Neuronal stem cell (in vitro differentiated cells): ENCODE measurements at regions not wholly inside any gene's neighbourhood (a gene's known extent, or its start where the extent isn't known, plus 50 kb on each side); places are given as distances from the start of the nearest gene placed in this dataset.
A peak's percentile ranks its signal among the peaks of the same experiment; 100 is the strongest.

Experiments used
- DNase-seq: peaks from one replicate; pipeline ENCODE4 v3.0.0-alpha.2; 2013; ENCODE audit warnings: low spot score
- H2AFZ ChIP-seq: one replicate; pipeline ENCODE4 v1.6.1; 2013; ENCODE audit warnings: mild to moderate bottlenecking, low read length, inconsistent platforms
- H2AK5ac ChIP-seq: 2 replicates; pipeline ENCODE4 v1.6.1; 2013; ENCODE audit warnings: low read depth, mild to moderate bottlenecking, inconsistent platforms, low read length, moderate library complexity, mixed read lengths
- H2BK120ac ChIP-seq: 2 replicates; pipeline ENCODE4 v1.6.1; 2013; ENCODE audit warnings: low read depth, mild to moderate bottlenecking, inconsistent platforms, low read length, moderate library complexity, mixed read lengths
- H2BK12ac ChIP-seq: one replicate; pipeline ENCODE4 v1.6.1; 2013; ENCODE audit warnings: low read length, inconsistent platforms
- H2BK15ac ChIP-seq: 2 replicates; pipeline ENCODE4 v1.6.1; 2013; ENCODE audit warnings: mild to moderate bottlenecking, low read length, inconsistent platforms, mixed read lengths
- H2BK5ac ChIP-seq: one replicate; pipeline ENCODE4 v1.6.1; 2013; ENCODE audit warnings: inconsistent platforms, mild to moderate bottlenecking, low read length, moderate library complexity
- H3K14ac ChIP-seq: one replicate; pipeline ENCODE4 v1.6.1; 2013; ENCODE audit warnings: low read length, inconsistent platforms
- H3K18ac ChIP-seq: 2 replicates; pipeline ENCODE4 v1.6.1; 2013; ENCODE audit warnings: low read length, inconsistent platforms
- H3K23ac ChIP-seq: 2 replicates; pipeline ENCODE4 v1.6.1; 2013; ENCODE audit warnings: low read depth, mild to moderate bottlenecking, mixed read lengths, low read length, inconsistent platforms; ENCODE audit not compliant: poor library complexity
- H3K27ac ChIP-seq: replicated peaks from 3 replicates; pipeline ENCODE4 v1.5.1; 2013; ENCODE audit warnings: low read length, inconsistent platforms
- H3K27me3 ChIP-seq, 3 experiments: 2 replicates each; pipeline ENCODE4 v1.6.1; 2013; ENCODE audit warnings: low read length in 3 of 3, mild to moderate bottlenecking in 2 of 3, inconsistent platforms in 1 of 3, low read depth in 1 of 3, mixed read lengths in 1 of 3, moderate library complexity in 1 of 3; ENCODE audit not compliant: control insufficient read depth in 3 of 3, insufficient read depth in 3 of 3
- H3K36me3 ChIP-seq, 2 donors: replicated peaks in 1 of 2; 2 replicates each; pipeline ENCODE4 v1.6.1; 2013; ENCODE audit warnings: low read length in 2 of 2; ENCODE audit not compliant: control insufficient read depth in 2 of 2, insufficient read depth in 2 of 2
- H3K4ac ChIP-seq: 2 replicates; pipeline ENCODE4 v1.6.1; 2013; ENCODE audit warnings: inconsistent platforms, mild to moderate bottlenecking, low read length, moderate library complexity
- H3K4me1 ChIP-seq, 2 donors: 1 replicate in 1 of 2; 2 replicates in 1 of 2; pipeline ENCODE4 v1.6.1; 2013; ENCODE audit warnings: low read length in 2 of 2, low read depth in 1 of 2; ENCODE audit not compliant: control insufficient read depth in 2 of 2, insufficient read depth in 1 of 2
- H3K4me2 ChIP-seq: one replicate; pipeline ENCODE4 v1.6.1; 2013; ENCODE audit warnings: mild to moderate bottlenecking, low read length, inconsistent platforms; ENCODE audit not compliant: insufficient read depth, poor library complexity, severe bottlenecking
- H3K4me3 ChIP-seq, 2 donors: 2 replicates each; pipeline ENCODE4 v1.5.1; 2013; ENCODE audit warnings: low read length in 2 of 2, mild to moderate bottlenecking in 2 of 2, inconsistent platforms in 1 of 2, moderate library complexity in 1 of 2
- H3K79me1 ChIP-seq: one replicate; pipeline ENCODE4 v1.6.1; 2013; ENCODE audit warnings: low read depth, mild to moderate bottlenecking, inconsistent platforms, low read length, moderate library complexity
- H3K9ac ChIP-seq: one replicate; pipeline ENCODE4 v1.6.1; 2013; ENCODE audit warnings: mild to moderate bottlenecking, low read depth, low read length, inconsistent platforms; ENCODE audit not compliant: poor library complexity
- H3K9me3 ChIP-seq, 2 donors: replicated peaks in 1 of 2; 2 replicates each; pipeline versions ENCODE3 to v1.6.1; 2013; ENCODE audit warnings: low read length in 2 of 2, mild to moderate bottlenecking in 2 of 2, inconsistent platforms in 1 of 2, low read depth in 1 of 2, mixed read lengths in 1 of 2, moderate library complexity in 1 of 2; ENCODE audit not compliant: control insufficient read depth in 2 of 2, insufficient read depth in 1 of 2
- H4K8ac ChIP-seq: one replicate; pipeline ENCODE4 v1.6.1; 2013; ENCODE audit warnings: low read depth, mild to moderate bottlenecking, inconsistent platforms, low read length, moderate library complexity
- H4K91ac ChIP-seq: one replicate; pipeline ENCODE4 v1.6.1; 2013; ENCODE audit warnings: low read length, low read depth, mild to moderate bottlenecking, inconsistent platforms; ENCODE audit not compliant: poor library complexity
- WGBS, 2 donors: extraction: QIAGEN DNeasy Blood & Tissue Kit; methylation state at CpG; one replicate each; pipeline ENCODE4 v1.1.7; 2013; ENCODE audit warnings: missing lambda C conversion rate in 2 of 2, mixed read lengths in 1 of 2; ENCODE audit not compliant: insufficient read length in 2 of 2, insufficient replicate concordance in 1 of 2; ENCODE audit errors: extremely low coverage in 2 of 2; 5-methylcytosine and 5-hydroxymethylcytosine counted together

DNA sequence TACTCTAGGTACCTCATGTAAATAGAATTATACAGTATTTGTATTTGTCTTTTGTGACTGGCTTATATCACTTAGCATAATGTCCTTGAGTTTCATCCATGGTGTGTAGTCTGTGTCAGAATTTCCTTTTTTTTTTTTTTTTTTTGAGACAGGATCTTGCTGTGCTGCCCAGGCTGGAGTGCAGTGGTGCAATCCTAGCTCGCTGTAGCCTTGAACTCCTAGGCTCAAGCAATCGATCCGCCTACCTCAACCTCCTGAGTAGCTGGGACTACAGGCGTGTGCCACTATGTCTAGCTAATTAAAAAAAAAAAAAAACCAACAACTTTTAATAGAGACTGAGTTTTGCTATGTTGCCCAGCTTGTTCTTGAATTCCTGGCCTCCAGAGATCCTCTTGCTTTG lies 89.8 kb upstream of the PODXL start:
- Histone ChIP-seq H3K4me1 (peaks cover 7 to 12% of the 10 kb centered on the region in 2 donors), H3K27ac (no peak overlapping the region), H2BK120ac (no peak overlapping the region), H3K18ac (no peak overlapping the region), H3K14ac (no peak overlapping the region), H2AFZ (no peak overlapping the region), H2BK15ac (no peak overlapping the region), H3K9me3 (no peaks in the 10 kb centered on the region), H3K23ac (no peak overlapping the region), H2BK12ac (no peak overlapping the region), H3K4ac (no peak overlapping the region), H3K9ac (no peak overlapping the region), H3K4me3 (no peak overlapping the region), H2BK5ac (no peak overlapping the region), H3K4me2 (no peak overlapping the region), H3K36me3 (no peaks in the 10 kb centered on the region), H4K8ac (no peak overlapping the region), H3K27me3 (no peaks in the 10 kb centered on the region), H2AK5ac (no peak overlapping the region), H4K91ac (no peak overlapping the region), H3K79me1 (no peaks in the 10 kb centered on the region)
- no peak for DNase-seq
- no CpG with 5 or more reads among the region's 4 CpGs for WGBS, 2 donors

- H3K9me3 ChIP-seq = no peaks in the 10 kb centered on the region
- no peak overlapping the region for H3K9ac ChIP-seq
- no CpG with 5 or more reads among the region's 3 CpGs for whole genome bisulfite sequencing, 2 donors
- H3K36me3 ChIP-seq = no peaks in the 10 kb centered on the region
- peaks cover 0 to 6% of the 10 kb centered on the region in 2 donors for H3K4me1 ChIP-seq
- H2BK15ac ChIP-seq = no peak overlapping the region
- H4K8ac ChIP-seq = no peak overlapping the region
- no peaks in the 10 kb centered on the region for H3K27me3 ChIP-seq
- H2AK5ac ChIP-seq = no peak overlapping the region
- no peak overlapping the region for H3K23ac ChIP-seq
- H3K4ac ChIP-seq = no peak overlapping the region
- H4K91ac ChIP-seq = no peak overlapping the region
- H2AFZ ChIP-seq = no peak overlapping the region
- no peak overlapping the region for H2BK120ac ChIP-seq
- no peaks in the 10 kb centered on the region for H3K79me1 ChIP-seq
- peak overlapping the region; percentile 16 for H3K18ac ChIP-seq
- H2BK12ac ChIP-seq = peak overlapping the region; percentile 5
- no peak overlapping the region for H3K4me2 ChIP-seq
- no peak for DNase-seq
- no peak overlapping the region for H3K14ac ChIP-seq
- H3K27ac ChIP-seq = no peak overlapping the region
- H2BK5ac ChIP-seq = no peak overlapping the region
- H3K4me3 ChIP-seq = no peak overlapping the region
These were observed 86.0 kb upstream of the PODXL start for GRCh38 chr7:131642429-131642828.

DNA sequence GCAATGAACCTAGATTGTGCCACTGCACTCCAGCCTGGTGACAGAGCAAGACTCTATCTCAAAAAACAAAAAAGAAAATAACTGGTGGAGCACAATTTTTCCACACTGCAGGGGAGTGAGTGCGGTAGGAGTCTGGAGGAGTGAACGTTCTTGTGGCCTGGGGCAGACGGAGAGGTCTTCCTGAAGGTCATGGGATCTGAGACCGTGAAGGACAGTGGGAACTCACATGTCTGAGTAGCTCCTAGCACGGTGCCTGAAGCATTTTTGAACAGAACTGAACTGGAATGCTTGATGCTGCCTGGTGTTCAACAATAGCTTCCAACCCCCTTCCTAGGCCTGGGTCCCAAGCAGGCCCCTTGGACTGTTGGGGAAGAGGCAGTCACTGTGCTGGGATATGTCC lies 84.3 kb upstream of the PODXL start:
- Histone ChIP-seq H3K79me1 (no peaks in the 10 kb centered on the region), H2BK5ac (no peak overlapping the region), H3K4me2 (no peak overlapping the region), H3K23ac (no peak overlapping the region), H4K8ac (no peak overlapping the region), H3K9ac (no peak overlapping the region), H3K36me3 (no peaks in the 10 kb centered on the region), H3K27ac (no peak overlapping the region), H3K4ac (no peak overlapping the region), H3K27me3 (no peaks in the 10 kb centered on the region), H2BK12ac (no peak overlapping the region), H3K9me3 (no peaks in the 10 kb centered on the region), H3K4me1 (peaks cover 0 to 6% of the 10 kb centered on the region in 2 donors), H4K91ac (no peak overlapping the region), H3K14ac (no peak overlapping the region), H2BK15ac (no peak overlapping the region), H2AK5ac (no peak overlapping the region), H2AFZ (no peak overlapping the region), H2BK120ac (no peak overlapping the region), H3K18ac (no peak overlapping the region), H3K4me3 (no peak overlapping the region)
- DNase-seq = no peak
- no CpG with 5 or more reads among the region's 5 CpGs for WGBS, 2 donors

- Histone ChIP-seq H3K18ac (peak overlapping the region; percentile 88), H3K36me3 (no peaks in the 10 kb centered on the region), H3K27ac (no peak overlapping the region), H3K9me3 (no peaks in the 10 kb centered on the region), H2BK12ac (no peak overlapping the region), H4K8ac (no peak overlapping the region), H3K23ac (no peak overlapping the region), H2BK5ac (no peak overlapping the region), H2AFZ (no peak overlapping the region), H3K4ac (no peak overlapping the region), H3K79me1 (no peaks in the 10 kb centered on the region), H2AK5ac (peak overlapping the region; percentile 5), H3K4me2 (no peak overlapping the region), H3K4me3 (no peak overlapping the region), H2BK120ac (no peak overlapping the region), H2BK15ac (peak overlapping the region; percentile 72), H4K91ac (no peak overlapping the region), H3K4me1 (peaks cover 0 to 6% of the 10 kb centered on the region in 2 donors), H3K14ac (no peak overlapping the region), H3K27me3 (no peaks in the 10 kb centered on the region), H3K9ac (no peak overlapping the region)
- no peak for DNase-seq
- no CpG with 5 or more reads among the region's 10 CpGs for WGBS, 2 donors
These were observed 82.4 kb upstream of the PODXL start for GRCh38 chr7:131638641-131639430.
